ENCODE measurements at regions not wholly inside any gene's neighbourhood (a gene's known extent, or its start where the extent isn't known, plus 50 kb on each side); places are given as distances from the start of the nearest gene placed in this dataset.

GRCh38 chr18:51578406-51578980, 381.0 kb upstream of the MEX3C start:
- no peaks in the 10 kb centered on the region for H3K36me3 Mint-ChIP-seq (ENCODE audit: low read depth)
- CTCF ChIA-PET, result no interaction called here
- DNase-seq, result no peak
- H3K4me1 Mint-ChIP-seq, result no peaks in the 10 kb centered on the region
- H3K27ac Mint-ChIP-seq, result no peak overlapping the region
- no peaks in the 10 kb centered on the region for H3K27me3 Mint-ChIP-seq
- POLR2A ChIA-PET, result no interaction called here
- no peak overlapping the region for H3K4me3 Mint-ChIP-seq
- no peaks in the 10 kb centered on the region for H3K9me3 Mint-ChIP-seq

- H3K27me3 Mint-ChIP-seq, result no peaks in the 10 kb centered on the region
- ChIA-PET POLR2A (no interaction called here), CTCF (no interaction called here)
- H3K4me1 Mint-ChIP-seq, result no peaks in the 10 kb centered on the region
- no peaks in the 10 kb centered on the region for H3K9me3 Mint-ChIP-seq
- no peak overlapping the region for H3K4me3 Mint-ChIP-seq
- H3K36me3 Mint-ChIP-seq (ENCODE audit: low read depth), result no peaks in the 10 kb centered on the region
- DNase-seq, result no peak
- no peak overlapping the region for H3K27ac Mint-ChIP-seq
Observed at GRCh38 chr18:51580580-51580979, 383.1 kb upstream of the MEX3C start.

- ChIA-PET POLR2A (no interaction called here), CTCF (no interaction called here)
- no peak overlapping the region for H3K27ac Mint-ChIP-seq
- no peak overlapping the region for H3K4me3 Mint-ChIP-seq
- DNase-seq, result no peak
- H3K27me3 Mint-ChIP-seq, result no peaks in the 10 kb centered on the region
- no peaks in the 10 kb centered on the region for H3K36me3 Mint-ChIP-seq (ENCODE audit: low read depth)
- H3K4me1 Mint-ChIP-seq, result no peaks in the 10 kb centered on the region
- H3K9me3 Mint-ChIP-seq, result no peaks in the 10 kb centered on the region
Observed at GRCh38 chr18:51582551-51582950, 385.1 kb upstream of the MEX3C start.

GRCh38 chr18:51588616-51589015, 391.1 kb upstream of the MEX3C start:
- H3K36me3 Mint-ChIP-seq (ENCODE audit: low read depth), result no peaks in the 10 kb centered on the region
- DNase-seq, result no peak
- POLR2A ChIA-PET, result no interaction called here
- H3K27me3 Mint-ChIP-seq, result no peaks in the 10 kb centered on the region
- CTCF ChIA-PET, result no interaction called here
- H3K27ac Mint-ChIP-seq, result no peak overlapping the region
- no peaks in the 10 kb centered on the region for H3K4me1 Mint-ChIP-seq
- H3K4me3 Mint-ChIP-seq, result no peak overlapping the region
- H3K9me3 Mint-ChIP-seq, result no peaks in the 10 kb centered on the region

- Mint-ChIP-seq H3K4me1 (no peaks in the 10 kb centered on the region), H3K9me3 (peaks cover 3% of the 10 kb centered on the region), H3K36me3 (ENCODE audit: low read depth) (no peaks in the 10 kb centered on the region), H3K4me3 (no peak overlapping the region), H3K27ac (no peak overlapping the region), H3K27me3 (no peaks in the 10 kb centered on the region)
- ChIA-PET CTCF (no interaction called here), POLR2A (no interaction called here)
- no peak for DNase-seq
Observed at GRCh38 chr18:51593931-51594330, 396.4 kb upstream of the MEX3C start.

GRCh38 chr18:51603111-51603510, 405.6 kb upstream of the MEX3C start:
- no peak overlapping the region for H3K27ac Mint-ChIP-seq
- no peaks in the 10 kb centered on the region for H3K9me3 Mint-ChIP-seq
- CTCF ChIA-PET, result no interaction called here
- H3K27me3 Mint-ChIP-seq, result peaks cover 3% of the 10 kb centered on the region
- no peak for DNase-seq
- POLR2A ChIA-PET, result no interaction called here
- no peak overlapping the region for H3K4me3 Mint-ChIP-seq
- H3K4me1 Mint-ChIP-seq, result no peaks in the 10 kb centered on the region
- no peaks in the 10 kb centered on the region for H3K36me3 Mint-ChIP-seq (ENCODE audit: low read depth)

GRCh38 chr18:51603551-51603950, 406.1 kb upstream of the MEX3C start:
- no peaks in the 10 kb centered on the region for H3K36me3 Mint-ChIP-seq (ENCODE audit: low read depth)
- H3K9me3 Mint-ChIP-seq, result no peaks in the 10 kb centered on the region
- CTCF ChIA-PET, result no interaction called here
- H3K4me1 Mint-ChIP-seq, result no peaks in the 10 kb centered on the region
- no peak overlapping the region for H3K27ac Mint-ChIP-seq
- no peak for DNase-seq
- no peak overlapping the region for H3K4me3 Mint-ChIP-seq
- POLR2A ChIA-PET, result no interaction called here
- peaks cover 3% of the 10 kb centered on the region for H3K27me3 Mint-ChIP-seq

- no peaks in the 10 kb centered on the region for H3K9me3 Mint-ChIP-seq
- CTCF ChIA-PET, result interaction anchor here (2.4 kb wide), 1 partner anchor 11 kb away, joined by 7 read pairs; no protein-coding TSS in a partner anchor
- H3K36me3 Mint-ChIP-seq (ENCODE audit: low read depth), result no peaks in the 10 kb centered on the region
- no peak overlapping the region for H3K27ac Mint-ChIP-seq
- no peaks in the 10 kb centered on the region for H3K4me1 Mint-ChIP-seq
- no peak overlapping the region for H3K4me3 Mint-ChIP-seq
- H3K27me3 Mint-ChIP-seq, result peaks cover 3% of the 10 kb centered on the region
- DNase-seq, result no peak
- POLR2A ChIA-PET, result no interaction called here
Observed at GRCh38 chr18:51610481-51610880, 413.0 kb upstream of the MEX3C start.

GRCh38 chr18:51611326-51611725, 413.8 kb upstream of the MEX3C start:
- H3K4me1 Mint-ChIP-seq, result no peaks in the 10 kb centered on the region
- no peak overlapping the region for H3K27ac Mint-ChIP-seq
- no peak for DNase-seq
- no peaks in the 10 kb centered on the region for H3K9me3 Mint-ChIP-seq
- H3K27me3 Mint-ChIP-seq, result peaks cover 3% of the 10 kb centered on the region
- ChIA-PET POLR2A (no interaction called here), CTCF (interaction anchor here (2.4 kb wide), 1 partner anchor 10 kb away, joined by 7 read pairs; no protein-coding TSS in a partner anchor)
- no peak overlapping the region for H3K4me3 Mint-ChIP-seq
- H3K36me3 Mint-ChIP-seq (ENCODE audit: low read depth), result no peaks in the 10 kb centered on the region

GRCh38 chr18:51614033-51614432, 416.6 kb upstream of the MEX3C start:
- H3K27me3 Mint-ChIP-seq, result no peaks in the 10 kb centered on the region
- no peak overlapping the region for H3K4me3 Mint-ChIP-seq
- ChIA-PET CTCF (no interaction called here), POLR2A (no interaction called here)
- no peaks in the 10 kb centered on the region for H3K36me3 Mint-ChIP-seq (ENCODE audit: low read depth)
- H3K9me3 Mint-ChIP-seq, result no peaks in the 10 kb centered on the region
- DNase-seq, result no peak
- no peaks in the 10 kb centered on the region for H3K4me1 Mint-ChIP-seq
- H3K27ac Mint-ChIP-seq, result no peak overlapping the region

GRCh38 chr18:51614967-51615571, 417.6 kb upstream of the MEX3C start:
- ChIA-PET CTCF (no interaction called here), POLR2A (no interaction called here)
- Mint-ChIP-seq H3K4me3 (no peak overlapping the region), H3K36me3 (ENCODE audit: low read depth) (no peaks in the 10 kb centered on the region), H3K27me3 (no peaks in the 10 kb centered on the region), H3K9me3 (no peaks in the 10 kb centered on the region), H3K27ac (no peak overlapping the region), H3K4me1 (no peaks in the 10 kb centered on the region)
- DNase-seq, result no peak

GRCh38 chr18:51617167-51617566, 419.7 kb upstream of the MEX3C start:
- no peak overlapping the region for H3K4me3 Mint-ChIP-seq
- no peaks in the 10 kb centered on the region for H3K9me3 Mint-ChIP-seq
- no peaks in the 10 kb centered on the region for H3K4me1 Mint-ChIP-seq
- peaks cover 5% of the 10 kb centered on the region for H3K27me3 Mint-ChIP-seq
- H3K27ac Mint-ChIP-seq, result no peak overlapping the region
- CTCF ChIA-PET, result no interaction called here
- POLR2A ChIA-PET, result no interaction called here
- no peaks in the 10 kb centered on the region for H3K36me3 Mint-ChIP-seq (ENCODE audit: low read depth)
- no peak for DNase-seq

- H3K27me3 Mint-ChIP-seq, result peaks cover 5% of the 10 kb centered on the region
- H3K9me3 Mint-ChIP-seq, result no peaks in the 10 kb centered on the region
- H3K36me3 Mint-ChIP-seq (ENCODE audit: low read depth), result no peaks in the 10 kb centered on the region
- ChIA-PET CTCF (no interaction called here), POLR2A (no interaction called here)
- no peak overlapping the region for H3K27ac Mint-ChIP-seq
- DNase-seq, result no peak
- no peak overlapping the region for H3K4me3 Mint-ChIP-seq
- H3K4me1 Mint-ChIP-seq, result no peaks in the 10 kb centered on the region
Observed at GRCh38 chr18:51617572-51618260, 420.2 kb upstream of the MEX3C start.

- peaks cover 5% of the 10 kb centered on the region for H3K27me3 Mint-ChIP-seq
- H3K4me1 Mint-ChIP-seq, result no peaks in the 10 kb centered on the region
- CTCF ChIA-PET, result no interaction called here
- H3K4me3 Mint-ChIP-seq, result no peak overlapping the region
- H3K36me3 Mint-ChIP-seq (ENCODE audit: low read depth), result no peaks in the 10 kb centered on the region
- H3K9me3 Mint-ChIP-seq, result no peaks in the 10 kb centered on the region
- POLR2A ChIA-PET, result no interaction called here
- no peak overlapping the region for H3K27ac Mint-ChIP-seq
- no peak for DNase-seq
Observed at GRCh38 chr18:51619283-51619682, 421.8 kb upstream of the MEX3C start.

All from activated CD4-positive, alpha-beta memory T cell treated with anti-CD3 and anti-CD28 coated beads, Interleukin-2, amount 10 ng/mL, durations not matched to agents 7 days and 5 days (primary cell).